ENCODE measurements at regions not wholly inside any gene's neighbourhood (a gene's known extent, or its start where the extent isn't known, plus 50 kb on each side); places are given as distances from the start of the nearest gene placed in this dataset.

GRCh38 chr18:22585821-22586220 lies 168.1 kb upstream of the CTAGE1 start:
- no peak for TF ChIP-seq CTCF (IDR thresholded peaks at IDR 0.05; ENCODE audit: poor library complexity, severe bottlenecking)
- no peak for TF ChIP-seq EP300 (conservative IDR thresholded peaks at IDR 0.05; ENCODE audit: poor library complexity, severe bottlenecking)
- no peak for TF ChIP-seq EZH2 (IDR thresholded peaks at IDR 0.05; ENCODE audit: borderline replicate concordance, insufficient read depth, low read length, poor library complexity, severe bottlenecking)
- TF ChIP-seq RAD21 (conservative IDR thresholded peaks at IDR 0.05) = no peak
- no peak for TF ChIP-seq REST (IDR thresholded peaks at IDR 0.05; ENCODE audit: borderline replicate concordance)
- no peak for TF ChIP-seq SMC3 (conservative IDR thresholded peaks at IDR 0.05; ENCODE audit: poor library complexity)
- TF ChIP-seq POLR2AphosphoS5 (IDR thresholded peaks at IDR 0.05) = no peak
- no peak for TF ChIP-seq TAF1 (IDR thresholded peaks at IDR 0.05; ENCODE audit: low read depth)

All from neural cell (in vitro differentiated cells).